ENCODE measurements at regions not wholly inside any gene's neighbourhood (a gene's known extent, or its start where the extent isn't known, plus 50 kb on each side); places are given as distances from the start of the nearest gene placed in this dataset.

DNA sequence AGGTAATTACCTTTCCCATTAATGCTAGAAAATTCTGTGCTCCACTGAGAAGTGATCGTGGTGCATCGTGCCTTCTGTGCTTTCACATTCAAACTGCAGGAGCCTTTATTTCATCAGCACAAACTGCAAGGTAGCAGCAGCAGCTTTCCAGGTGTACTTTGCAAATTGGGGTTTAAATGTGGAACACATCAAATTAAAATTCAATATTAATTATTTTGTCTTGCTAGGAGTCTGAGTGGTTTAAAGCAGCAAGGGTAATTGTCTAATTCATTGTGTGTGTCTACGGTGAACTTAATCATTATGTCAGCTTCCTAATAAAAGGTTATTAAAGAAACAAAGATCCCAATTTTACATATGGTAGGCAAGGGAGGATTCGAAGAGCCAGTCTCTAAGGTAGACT lies 180.8 kb upstream of the ATP5MC3 start:
- CTCF ChIA-PET: interaction anchor here (1.2 to 3.6 kb wide), 4 partner anchors 111 to 735 kb away, joined by 3 to 15 read pairs (median 12); no protein-coding TSS in a partner anchor
- peaks cover 7 to 29% of the 10 kb centered on the region in 2 experiments for H3K27me3 ChIP-seq (ENCODE audit: control insufficient read depth in 2 of 2, insufficient read depth in 2 of 2, low read length in 2 of 2)
- H3K9me3 ChIP-seq (replicated peaks; ENCODE audit: control insufficient read depth, insufficient read depth, low read length): no peaks in the 10 kb centered on the region
- H3K9ac ChIP-seq (replicated peaks; ENCODE audit: extremely low read depth, insufficient read depth, low read length): no peak overlapping the region
- H3K27ac ChIP-seq (ENCODE audit: insufficient read depth, low read depth, low read length): no peak overlapping the region
- no peaks in the 10 kb centered on the region for H3K36me3 ChIP-seq (ENCODE audit: control insufficient read depth in 2 of 2, extremely low read depth in 1 of 2, insufficient read depth in 2 of 2, low read length in 2 of 2)
- H4K20me1 ChIP-seq (replicated peaks; ENCODE audit: control insufficient read depth, extremely low read depth, insufficient read depth, low read length): no peaks in the 10 kb centered on the region
- TF ChIP-seq, protein P1, sequence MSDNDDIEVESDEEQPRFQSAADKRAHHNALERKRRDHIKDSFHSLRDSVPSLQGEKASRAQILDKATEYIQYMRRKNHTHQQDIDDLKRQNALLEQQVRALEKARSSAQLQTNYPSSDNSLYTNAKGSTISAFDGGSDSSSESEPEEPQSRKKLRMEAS (IDR thresholded peaks at IDR 0.05; ENCODE audit: insufficient read depth, insufficient read length): no peak
- TF ChIP-seq GATA2 (IDR thresholded peaks at IDR 0.05; ENCODE audit: insufficient read depth, insufficient read length, low read depth, low read length) (no peak), EZH2 (IDR thresholded peaks at IDR 0.05; ENCODE audit: borderline replicate concordance, low read depth, low read length, severe bottlenecking) (no peak), JUN (IDR thresholded peaks at IDR 0.05; ENCODE audit: borderline replicate concordance, insufficient read depth, insufficient read length, low read depth) (no peak), POLR2AphosphoS5 (IDR thresholded peaks at IDR 0.05; ENCODE audit: insufficient read depth, low read depth, low read length) (no peak)
- no peak for DNase-seq (ENCODE audit: low read depth, low spot score)
- no peaks in the 10 kb centered on the region for H3K4me1 ChIP-seq (ENCODE audit: control insufficient read depth, extremely low read depth, insufficient read depth, low read length)
- no peak for FAIRE-seq
- no peak overlapping the region for H3K4me3 ChIP-seq (replicated peaks in 1 of 3; ENCODE audit: insufficient read depth in 1 of 3, low read depth in 1 of 3, low read length in 3 of 3)
- H3K4me2 ChIP-seq (ENCODE audit: insufficient read depth, low read length): no peak overlapping the region
- no peak overlapping the region for H2AFZ ChIP-seq (ENCODE audit: low read depth, low read length)
- intact Hi-C loops (cut with micrococcal nuclease): no loop called here
- POLR2A ChIA-PET: no interaction called here
- H3K9me1 ChIP-seq (replicated peaks; ENCODE audit: control insufficient read depth, extremely low read depth, insufficient read depth, low read length): no peaks in the 10 kb centered on the region
- no TSS peak for BruUV-seq (replicated peaks)
- dilution Hi-C loops (cut with MboI; ENCODE audit: extremely low pct_ligation_motif_present, low sequenced_read_pairs): no loop called here
- no peaks in the 10 kb centered on the region for H3K79me2 ChIP-seq (ENCODE audit: control insufficient read depth, insufficient read depth, low read length)

DNA sequence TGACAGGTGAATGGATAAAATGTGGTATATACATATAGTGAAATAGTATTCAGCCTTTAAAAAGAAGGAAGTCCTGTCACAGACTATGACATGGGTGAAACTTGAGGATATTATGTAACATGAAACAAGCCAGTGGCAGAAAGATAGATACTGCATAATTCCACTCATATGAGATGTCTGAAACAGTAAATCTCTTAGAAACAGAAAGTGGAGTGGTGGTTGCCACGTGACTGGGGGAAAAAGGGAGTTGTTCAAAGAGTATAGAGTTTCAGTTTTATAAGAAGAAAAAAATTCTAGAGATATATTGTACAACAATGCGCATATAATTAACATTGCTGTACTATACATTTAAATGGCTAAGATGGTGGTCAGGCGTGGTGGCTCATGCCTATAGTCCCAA lies 178.2 kb upstream of the ATP5MC3 start:
- Histone ChIP-seq H3K4me3 (replicated peaks in 1 of 3; ENCODE audit: insufficient read depth in 1 of 3, low read depth in 1 of 3, low read length in 3 of 3) (no peak overlapping the region), H3K4me1 (ENCODE audit: control insufficient read depth, extremely low read depth, insufficient read depth, low read length) (no peaks in the 10 kb centered on the region), H3K27me3 (ENCODE audit: control insufficient read depth in 2 of 2, insufficient read depth in 2 of 2, low read length in 2 of 2) (peaks cover 7 to 17% of the 10 kb centered on the region in 2 experiments), H3K9me1 (replicated peaks; ENCODE audit: control insufficient read depth, extremely low read depth, insufficient read depth, low read length) (no peaks in the 10 kb centered on the region), H2AFZ (ENCODE audit: low read depth, low read length) (no peak overlapping the region), H3K36me3 (ENCODE audit: control insufficient read depth in 2 of 2, extremely low read depth in 1 of 2, insufficient read depth in 2 of 2, low read length in 2 of 2) (no peaks in the 10 kb centered on the region), H4K20me1 (replicated peaks; ENCODE audit: control insufficient read depth, extremely low read depth, insufficient read depth, low read length) (no peaks in the 10 kb centered on the region), H3K79me2 (ENCODE audit: control insufficient read depth, insufficient read depth, low read length) (no peaks in the 10 kb centered on the region), H3K9ac (replicated peaks; ENCODE audit: extremely low read depth, insufficient read depth, low read length) (no peak overlapping the region), H3K4me2 (ENCODE audit: insufficient read depth, low read length) (no peak overlapping the region), H3K27ac (ENCODE audit: insufficient read depth, low read depth, low read length) (no peak overlapping the region), H3K9me3 (replicated peaks; ENCODE audit: control insufficient read depth, insufficient read depth, low read length) (no peaks in the 10 kb centered on the region)
- no peak for FAIRE-seq
- TF ChIP-seq MYC (IDR thresholded peaks at IDR 0.05; ENCODE audit: low read depth, low read length): no peak
- TF ChIP-seq, protein P2, sequence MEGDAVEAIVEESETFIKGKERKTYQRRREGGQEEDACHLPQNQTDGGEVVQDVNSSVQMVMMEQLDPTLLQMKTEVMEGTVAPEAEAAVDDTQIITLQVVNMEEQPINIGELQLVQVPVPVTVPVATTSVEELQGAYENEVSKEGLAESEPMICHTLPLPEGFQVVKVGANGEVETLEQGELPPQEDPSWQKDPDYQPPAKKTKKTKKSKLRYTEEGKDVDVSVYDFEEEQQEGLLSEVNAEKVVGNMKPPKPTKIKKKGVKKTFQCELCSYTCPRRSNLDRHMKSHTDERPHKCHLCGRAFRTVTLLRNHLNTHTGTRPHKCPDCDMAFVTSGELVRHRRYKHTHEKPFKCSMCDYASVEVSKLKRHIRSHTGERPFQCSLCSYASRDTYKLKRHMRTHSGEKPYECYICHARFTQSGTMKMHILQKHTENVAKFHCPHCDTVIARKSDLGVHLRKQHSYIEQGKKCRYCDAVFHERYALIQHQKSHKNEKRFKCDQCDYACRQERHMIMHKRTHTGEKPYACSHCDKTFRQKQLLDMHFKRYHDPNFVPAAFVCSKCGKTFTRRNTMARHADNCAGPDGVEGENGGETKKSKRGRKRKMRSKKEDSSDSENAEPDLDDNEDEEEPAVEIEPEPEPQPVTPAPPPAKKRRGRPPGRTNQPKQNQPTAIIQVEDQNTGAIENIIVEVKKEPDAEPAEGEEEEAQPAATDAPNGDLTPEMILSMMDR (IDR thresholded peaks at IDR 0.05; ENCODE audit: extremely low read depth in 1 of 2, insufficient read depth in 1 of 2, low read depth in 1 of 2, low read length in 2 of 2): no peak
- no peak for TF ChIP-seq EZH2 (IDR thresholded peaks at IDR 0.05; ENCODE audit: borderline replicate concordance, low read depth, low read length, severe bottlenecking)
- no peak for TF ChIP-seq FOS (IDR thresholded peaks at IDR 0.05; ENCODE audit: borderline replicate concordance, insufficient read depth, low read length)
- TF ChIP-seq, protein P1 (IDR thresholded peaks at IDR 0.05; ENCODE audit: insufficient read depth, insufficient read length): no peak
- no peak for TF ChIP-seq POLR2A (IDR thresholded peaks at IDR 0.05; ENCODE audit: low read depth, low read length)
- TF ChIP-seq JUN (IDR thresholded peaks at IDR 0.05; ENCODE audit: borderline replicate concordance, insufficient read depth, insufficient read length, low read depth): no peak
- TF ChIP-seq POLR2AphosphoS5 (IDR thresholded peaks at IDR 0.05; ENCODE audit: insufficient read depth, low read depth, low read length): no peak
- TF ChIP-seq GATA2 (IDR thresholded peaks at IDR 0.05; ENCODE audit: insufficient read depth, insufficient read length, low read depth, low read length): no peak
- no peak for DNase-seq (ENCODE audit: low read depth, low spot score)
- intact Hi-C loops (cut with micrococcal nuclease) (no loop called here), dilution Hi-C loops (cut with MboI; ENCODE audit: extremely low pct_ligation_motif_present, low sequenced_read_pairs) (no loop called here)
- ChIA-PET CTCF (no interaction called here), POLR2A (no interaction called here)
- BruUV-seq (replicated peaks): no TSS peak

Measured in endothelial cell of umbilical vein (primary cell).